GM12891 (cell line): ENCODE measurements at regions not wholly inside any gene's neighbourhood (a gene's known extent, or its start where the extent isn't known, plus 50 kb on each side); places are given as distances from the start of the nearest gene placed in this dataset.

Experiments used
- DNase-seq: peaks from one replicate; pipeline ENCODE4 v3.0.0; 2011; ENCODE audit warnings: low spot score; ENCODE audit not compliant: insufficient read length
- FAIRE-seq: peaks from 2 replicates; lab custom pipeline; 2011; peaks lifted over from hg19 to GRCh38; lab: Jason Lieb, UNC
- PAX5 ChIP-seq: IDR thresholded peaks from 2 replicates; pipeline ENCODE4 v1.6.1; 2011; ENCODE audit warnings: low read length, moderate library complexity, mild to moderate bottlenecking; ENCODE audit not compliant: insufficient read depth, severe bottlenecking
- POLR2A ChIP-seq: IDR thresholded peaks from 2 replicates; pipeline ENCODE4 v1.6.1; 2011; ENCODE audit warnings: low read depth, low read length, control low read depth
- POLR2AphosphoS5 ChIP-seq: IDR thresholded peaks from 2 replicates; pipeline ENCODE4 v1.6.1; 2011; ENCODE audit warnings: low read depth, low read length, control low read depth
- POU2F2 ChIP-seq: IDR thresholded peaks from 2 replicates; pipeline ENCODE4 v1.6.1; 2011; ENCODE audit warnings: low read depth, mild to moderate bottlenecking, control low read depth, low read length, moderate library complexity
- SPI1 ChIP-seq: IDR thresholded peaks from 2 replicates; pipeline ENCODE4 v1.6.1; 2011; ENCODE audit warnings: low read depth, low read length, control low read depth
- TAF1 ChIP-seq: IDR thresholded peaks from 2 replicates; pipeline ENCODE4 v1.6.1; 2011; ENCODE audit warnings: low read depth, low read length, control low read depth

DNA sequence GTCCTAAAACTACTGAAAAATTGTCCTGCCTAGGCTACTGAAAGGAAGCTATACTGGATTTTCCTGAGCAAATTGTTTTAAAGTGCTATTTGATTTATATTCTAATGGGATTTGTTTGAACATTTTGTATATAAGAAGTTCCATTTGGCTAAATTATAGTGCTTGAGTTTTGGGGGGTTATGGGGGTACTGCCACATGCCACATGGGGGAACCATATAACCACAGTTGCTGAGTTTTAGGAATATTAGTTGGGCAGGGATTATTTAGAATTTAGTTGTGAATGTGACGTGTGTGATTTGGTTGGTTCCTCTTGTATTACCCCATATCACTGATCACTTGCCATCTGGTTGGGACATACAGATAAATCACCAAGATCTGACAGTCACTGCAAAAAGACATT lies 224.5 kb upstream of the TAPT1 start:
- no peak for TF ChIP-seq SPI1
- no peak for TF ChIP-seq POU2F2
- no peak for TF ChIP-seq PAX5
- no peak for TF ChIP-seq POLR2AphosphoS5
- no peak for TF ChIP-seq TAF1
- no peak for TF ChIP-seq POLR2A
- FAIRE-seq (no peak), DNase-seq (no peak)

DNA sequence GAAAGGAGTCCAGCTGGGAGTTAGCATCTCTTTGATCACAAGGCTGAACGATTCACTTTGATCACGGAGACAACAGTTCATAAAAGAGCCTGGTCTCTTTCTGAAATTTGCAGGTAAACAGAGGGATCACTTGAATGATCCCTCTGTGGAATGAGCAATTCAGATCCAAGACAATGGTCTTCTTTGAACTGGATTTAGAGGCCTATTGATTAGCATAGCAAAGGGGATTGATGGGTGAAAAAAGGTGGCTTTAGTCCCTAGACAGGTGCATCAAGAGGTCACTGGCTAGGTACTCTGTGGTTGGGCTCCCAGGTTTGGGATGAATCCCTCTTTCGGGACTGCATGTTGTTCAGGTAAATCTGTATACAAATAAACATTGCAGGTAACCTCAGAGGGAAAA lies 223.8 kb upstream of the TAPT1 start:
- no peak for DNase-seq

DNA sequence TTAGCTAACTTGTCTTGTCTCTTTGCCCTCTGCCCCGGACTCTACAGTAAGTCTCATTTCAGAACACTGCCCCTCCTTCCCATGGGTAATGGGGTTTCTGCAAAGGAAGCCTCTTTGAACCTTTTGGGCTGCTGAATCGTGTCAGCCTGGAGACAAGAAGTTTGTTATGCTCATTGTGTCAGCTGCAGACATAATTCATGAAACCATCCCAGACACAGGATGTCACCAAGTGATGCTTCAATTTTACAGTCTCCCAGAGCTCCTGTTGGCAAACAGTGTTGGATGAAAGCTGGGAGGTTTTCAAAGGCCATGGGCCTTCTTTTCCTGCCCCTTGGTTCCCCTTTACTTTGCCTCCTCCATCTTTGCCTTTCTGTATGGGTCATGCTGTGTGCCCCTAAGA lies 223.1 kb upstream of the TAPT1 start:
- TF ChIP-seq SPI1, result no peak
- TF ChIP-seq POLR2A, result no peak
- no peak for TF ChIP-seq TAF1
- no peak for TF ChIP-seq POU2F2
- TF ChIP-seq PAX5, result no peak
- TF ChIP-seq POLR2AphosphoS5, result no peak
- DNase-seq, result no peak
- FAIRE-seq, result no peak

More for the DNA sequence above, 223.8 kb upstream of the TAPT1 start:
- no peak for FAIRE-seq
- TF ChIP-seq PAX5 (no peak), TAF1 (no peak), POLR2A (no peak), POU2F2 (no peak), POLR2AphosphoS5 (no peak), SPI1 (no peak)

DNA sequence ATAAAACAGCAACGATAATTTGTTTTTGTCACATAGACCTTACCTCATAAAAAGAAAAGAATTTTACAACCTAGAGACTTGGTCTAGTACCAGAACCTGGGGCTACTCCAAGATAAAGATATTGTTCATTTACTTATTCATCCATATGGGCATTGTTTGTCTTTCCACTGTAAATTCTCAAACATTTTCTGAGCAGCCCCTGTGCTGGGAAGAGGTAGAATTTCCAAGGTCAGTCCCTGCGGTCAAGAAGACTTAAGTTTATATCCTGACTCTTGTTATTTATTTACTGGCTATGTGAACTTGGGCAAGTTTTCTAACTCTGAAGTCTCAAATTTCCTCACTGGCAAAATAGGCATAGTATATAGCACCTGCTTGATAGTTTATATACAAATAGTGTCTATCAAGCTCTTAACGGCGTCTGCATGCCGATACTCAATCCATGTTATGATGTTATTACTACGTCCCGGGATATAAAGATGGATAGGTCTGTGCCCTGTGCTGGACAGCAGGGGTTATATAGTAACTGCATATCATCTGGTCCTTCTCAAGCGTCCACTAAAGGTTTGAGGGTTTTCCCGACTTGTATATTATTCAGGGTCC lies 222.1 kb upstream of the TAPT1 start:
- no peak for DNase-seq
- no peak for TF ChIP-seq POU2F2
- no peak for TF ChIP-seq POLR2AphosphoS5
- no peak for TF ChIP-seq PAX5
- TF ChIP-seq SPI1, result no peak
- TF ChIP-seq POLR2A, result no peak
- FAIRE-seq, result no peak

GRCh38 chr4:16443504-16444088 lies 217.3 kb upstream of the TAPT1 start:
- TF ChIP-seq POU2F2 (no peak), SPI1 (no peak), TAF1 (no peak), POLR2A (no peak), PAX5 (no peak), POLR2AphosphoS5 (no peak)
- DNase-seq (peak; percentile 4), FAIRE-seq (peak; percentile 90)

DNA sequence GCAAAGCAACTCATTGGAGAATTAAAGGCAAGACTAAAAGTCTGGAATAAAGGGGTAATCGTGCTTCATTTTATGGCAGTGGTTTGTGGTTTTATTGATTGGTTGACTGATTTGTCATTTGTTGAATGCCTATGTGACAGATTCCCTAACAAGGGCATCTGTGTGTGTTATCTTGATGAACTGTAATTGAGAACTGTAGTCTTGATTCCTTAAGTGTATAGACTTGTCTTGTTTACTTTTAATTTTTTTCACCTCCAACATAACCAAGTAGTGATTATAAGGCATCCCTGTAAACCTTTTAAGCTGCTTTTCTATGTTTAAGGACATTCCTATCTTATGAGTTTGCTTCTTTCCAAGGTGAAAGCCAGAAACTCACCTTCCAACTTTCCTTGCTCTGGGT lies 216.0 kb upstream of the TAPT1 start:
- no peak for FAIRE-seq
- DNase-seq, result no peak
- no peak for TF ChIP-seq TAF1
- no peak for TF ChIP-seq POU2F2
- no peak for TF ChIP-seq SPI1
- no peak for TF ChIP-seq POLR2AphosphoS5
- no peak for TF ChIP-seq PAX5
- no peak for TF ChIP-seq POLR2A

DNA sequence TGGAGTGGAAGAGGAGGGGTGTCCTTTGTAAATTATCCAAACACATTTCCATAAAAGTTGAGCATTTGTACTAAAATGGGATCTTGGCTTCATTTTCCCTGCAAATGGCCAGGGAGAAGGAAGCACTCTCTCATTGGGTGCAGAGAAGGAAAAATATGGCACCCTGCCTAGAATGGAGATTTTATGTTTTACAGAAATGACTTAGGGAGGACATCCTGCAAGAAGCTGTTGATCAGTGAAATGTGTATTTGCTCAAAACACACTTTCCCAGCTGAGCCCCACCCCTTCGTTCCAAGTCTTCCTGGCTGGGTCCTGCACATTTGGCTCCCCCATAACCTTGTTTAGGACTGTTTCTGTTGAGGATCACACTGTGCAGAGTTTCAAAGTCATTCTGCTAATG lies 213.5 kb upstream of the TAPT1 start:
- FAIRE-seq (no peak), DNase-seq (no peak)
- TF ChIP-seq POLR2AphosphoS5, result no peak
- TF ChIP-seq PAX5, result no peak
- TF ChIP-seq TAF1, result no peak
- no peak for TF ChIP-seq SPI1
- no peak for TF ChIP-seq POU2F2
- no peak for TF ChIP-seq POLR2A

- TF ChIP-seq POLR2A, result no peak
- no peak for TF ChIP-seq POU2F2
- DNase-seq (no peak), FAIRE-seq (no peak)
These were observed 212.7 kb upstream of the TAPT1 start for GRCh38 chr4:16438986-16439385.

GRCh38 chr4:16437836-16438235 lies 211.6 kb upstream of the TAPT1 start:
- TF ChIP-seq POLR2A, result no peak
- DNase-seq, result no peak
- FAIRE-seq, result no peak

DNA sequence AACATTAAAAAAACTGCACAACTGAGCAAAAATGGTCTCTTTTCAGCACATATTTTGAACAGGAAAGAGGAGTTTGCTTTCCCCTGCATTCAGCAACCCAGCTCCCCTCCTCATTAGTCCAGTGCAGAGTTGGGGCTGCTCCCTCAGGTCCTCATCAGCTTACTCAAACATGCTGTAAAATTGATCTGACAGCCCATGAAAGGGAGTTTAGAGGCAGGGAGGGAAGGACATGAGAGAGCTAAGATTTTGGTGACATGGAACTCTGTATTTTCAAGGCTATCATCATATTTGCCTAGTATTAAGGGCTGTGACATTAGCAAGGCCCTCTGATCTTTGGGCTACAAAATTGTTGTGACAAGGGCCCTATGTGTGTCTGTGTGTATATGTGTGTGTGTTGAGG lies 205.6 kb upstream of the TAPT1 start:
- DNase-seq, result no peak
- TF ChIP-seq SPI1 (no peak), TAF1 (no peak), POLR2A (no peak), POU2F2 (no peak), PAX5 (no peak), POLR2AphosphoS5 (no peak)
- no peak for FAIRE-seq

DNA sequence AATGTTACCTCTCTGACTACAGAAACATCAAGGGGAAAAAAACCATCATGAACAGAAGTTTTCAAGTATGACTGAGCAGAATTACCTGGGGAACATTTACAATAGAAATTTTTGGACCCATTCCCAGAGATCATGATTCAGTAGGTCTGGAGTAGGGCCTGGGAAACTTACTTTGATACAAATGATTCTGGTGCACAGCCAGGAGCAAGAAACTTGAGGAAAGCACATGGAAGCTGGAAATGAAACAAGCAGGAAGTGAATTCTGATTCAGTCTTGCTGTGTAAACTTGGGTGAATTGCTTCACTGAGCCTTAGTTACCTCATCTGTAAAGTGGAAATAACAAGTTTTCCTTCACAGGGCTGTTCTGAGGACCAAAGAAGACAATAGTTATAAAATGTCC lies 192.5 kb upstream of the TAPT1 start:
- FAIRE-seq, result no peak
- no peak for TF ChIP-seq POLR2AphosphoS5

More for the DNA sequence above, 192.5 kb upstream of the TAPT1 start:
- no peak for DNase-seq
